Endothelial cell of umbilical vein (primary cell): ENCODE measurements at regions not wholly inside any gene's neighbourhood (a gene's known extent, or its start where the extent isn't known, plus 50 kb on each side); places are given as distances from the start of the nearest gene placed in this dataset.

ENCODE experiments used
- BruUV-seq: library from RNA; stranded (reverse); fragments of 400-500 nt; replicated peaks from 2 replicates; lab custom pipeline; 2021; lab: Mats Ljungman, UMichigan
- CTCF ChIA-PET: fragments of 300-600, 350-600 bp; sonication (Branson Sonifier 250); formaldehyde crosslinking; loops from one replicate; lab custom pipeline; 2021; ENCODE audit warnings: antibody characterized with exemption, inconsistent platforms; lab: Charles Lee
- POLR2A ChIA-PET: fragments of 300-600, 350-600 bp; sonication (Branson Sonifier 250); formaldehyde crosslinking; loops from one replicate; lab custom pipeline; 2021; ENCODE audit warnings: antibody characterized with exemption, inconsistent platforms; lab: Charles Lee
- DNase-seq: peaks from one replicate; pipeline ENCODE4 v3.0.0-alpha.2; 2011; ENCODE audit warnings: low read depth, low spot score
- FAIRE-seq: peaks from 2 replicates; lab custom pipeline; 2011; peaks lifted over from hg19 to GRCh38; lab: Jason Lieb, UNC
- H2AFZ ChIP-seq: 2 replicates; pipeline ENCODE4 v1.6.0; 2012; ENCODE audit warnings: low read depth, low read length, control low read depth, inconsistent platforms
- H3K27ac ChIP-seq: 2 replicates; pipeline ENCODE4 v1.5.1; 2011; ENCODE audit warnings: low read depth, mild to moderate bottlenecking, control low read depth, low read length, moderate library complexity; ENCODE audit not compliant: insufficient read depth
- H3K27me3 ChIP-seq, 2 experiments: 2 replicates each; pipeline versions ENCODE4 v1.6.0 to v1.6.1; 2011; ENCODE audit warnings: low read length in 2 of 2, mixed read lengths in 1 of 2; ENCODE audit not compliant: control insufficient read depth in 2 of 2, insufficient read depth in 2 of 2
- H3K36me3 ChIP-seq, 2 experiments: 2 replicates in 1 of 2; 3 replicates in 1 of 2; pipeline ENCODE4 v1.5.1; 2011; ENCODE audit warnings: low read length in 2 of 2, mild to moderate bottlenecking in 1 of 2, moderate library complexity in 1 of 2; ENCODE audit not compliant: control insufficient read depth in 2 of 2, insufficient read depth in 2 of 2; ENCODE audit errors: extremely low read depth in 1 of 2
- H3K4me1 ChIP-seq: 3 replicates; pipeline ENCODE4 v1.5.1; 2011; ENCODE audit warnings: mild to moderate bottlenecking, low read length; ENCODE audit not compliant: control insufficient read depth, insufficient read depth; ENCODE audit errors: extremely low read depth
- H3K4me2 ChIP-seq: 2 replicates; pipeline ENCODE4 v1.6.1; 2011; ENCODE audit warnings: low read length, control low read depth, mixed read lengths; ENCODE audit not compliant: insufficient read depth
- H3K4me3 ChIP-seq, 3 experiments: fragments of 200-600 bp in 1 of 3; sonication (generic), shearing (Covaris generic) in 1 of 3; replicated peaks in 1 of 3; 2 replicates each; pipeline ENCODE4 v1.5.1; 2011 to 2016; ENCODE audit warnings: control low read depth in 3 of 3, low read length in 3 of 3, mild to moderate bottlenecking in 2 of 3, inconsistent platforms in 1 of 3, low read depth in 1 of 3, moderate library complexity in 1 of 3; ENCODE audit not compliant: insufficient read depth in 1 of 3
- H3K79me2 ChIP-seq: 2 replicates; pipeline ENCODE4 v1.6.0; 2012; ENCODE audit warnings: low read length, inconsistent platforms; ENCODE audit not compliant: control insufficient read depth, insufficient read depth
- H3K9ac ChIP-seq: replicated peaks from 2 replicates; pipeline ENCODE3; 2011; ENCODE audit warnings: low read length, control low read depth; ENCODE audit not compliant: insufficient read depth; ENCODE audit errors: extremely low read depth
- H3K9me1 ChIP-seq: replicated peaks from 3 replicates; pipeline ENCODE4 v1.6.0; 2011; ENCODE audit warnings: mild to moderate bottlenecking, low read length; ENCODE audit not compliant: control insufficient read depth, insufficient read depth; ENCODE audit errors: extremely low read depth
- H3K9me3 ChIP-seq: replicated peaks from 2 replicates; pipeline ENCODE4 v1.5.1; 2012; ENCODE audit warnings: low read length, inconsistent platforms; ENCODE audit not compliant: control insufficient read depth, insufficient read depth
- H4K20me1 ChIP-seq: replicated peaks from 2 replicates; pipeline ENCODE3; 2011; ENCODE audit warnings: mild to moderate bottlenecking, low read length; ENCODE audit not compliant: control insufficient read depth, insufficient read depth; ENCODE audit errors: extremely low read depth
- FOS ChIP-seq: IDR thresholded peaks from 2 replicates; pipeline ENCODE4 v1.6.1; 2011; ENCODE audit warnings: mild to moderate bottlenecking, low read length, moderate library complexity, borderline replicate concordance; ENCODE audit not compliant: insufficient read depth
- MYC ChIP-seq: IDR thresholded peaks from one replicate; pipeline ENCODE4 v1.6.1; 2011; ENCODE audit warnings: mild to moderate bottlenecking, low read depth, low read length
- POLR2A ChIP-seq: IDR thresholded peaks from 2 replicates; pipeline ENCODE4 v1.6.1; 2012; ENCODE audit warnings: low read depth, mild to moderate bottlenecking, control low read depth, low read length
- POLR2AphosphoS5 ChIP-seq: IDR thresholded peaks from 2 replicates; pipeline ENCODE4 v1.6.1; 2012; ENCODE audit warnings: low read depth, mild to moderate bottlenecking, control low read depth, low read length, moderate library complexity; ENCODE audit not compliant: insufficient read depth
- dilution Hi-C: fragments of 300-500 bp; cut with MboI; formaldehyde crosslinking; loops from one replicate; pipeline ENCODE4 v1.15.0; 2019; ENCODE audit warnings: low sequenced_read_pairs; ENCODE audit not compliant: extremely low pct_ligation_motif_present
- intact Hi-C: fragments of 100-400 bp; cut with micrococcal nuclease; formaldehyde crosslinking; loops from one replicate; pipeline ENCODE4 v1.10.0; 2022
- TF ChIP-seq, protein P1 (sequence below), 2 donors: IDR thresholded peaks; 1 replicate in 1 of 2; 2 replicates in 1 of 2; pipeline ENCODE4 v1.5.1; 2011; ENCODE audit warnings: low read length in 2 of 2, mild to moderate bottlenecking in 2 of 2, moderate library complexity in 2 of 2, control low read depth in 1 of 2, inconsistent platforms in 1 of 2, low read depth in 1 of 2; ENCODE audit not compliant: insufficient read depth in 1 of 2; ENCODE audit errors: extremely low read depth in 1 of 2
- TF ChIP-seq, protein P2 (sequence below): IDR thresholded peaks from 2 replicates; pipeline ENCODE4 v1.6.1; 2011; ENCODE audit not compliant: insufficient read depth, insufficient read length

DNA sequence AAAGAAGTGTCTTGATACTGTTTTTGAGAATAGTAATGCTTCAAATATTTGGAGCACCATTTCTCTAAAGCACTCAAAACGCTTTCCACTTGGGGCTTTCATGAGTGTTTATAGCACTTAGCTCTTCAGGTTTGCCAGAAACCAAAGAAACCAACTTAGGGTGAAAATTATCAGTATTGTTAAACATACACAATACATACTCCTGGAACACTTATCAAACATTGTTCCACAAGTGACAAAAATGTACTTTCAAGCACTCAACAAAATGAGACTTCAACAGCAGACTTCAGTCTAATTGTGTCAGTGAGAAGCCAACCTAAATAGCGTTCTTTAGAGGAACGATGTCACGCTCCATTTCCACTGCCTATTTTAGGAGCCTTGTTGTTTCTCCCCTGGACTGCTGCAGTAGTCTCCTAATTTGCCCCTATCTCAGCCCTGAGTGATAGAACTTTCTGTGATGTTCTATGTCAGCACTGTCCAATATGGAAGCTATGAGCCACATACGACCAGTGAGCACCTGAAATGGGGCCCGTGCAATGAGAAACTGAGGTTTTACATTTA lies 461.3 kb downstream of the KIF16B start:
- no peak for FAIRE-seq
- ChIA-PET POLR2A (no interaction called here), CTCF (no interaction called here)
- H3K36me3 ChIP-seq: no peaks in the 10 kb centered on the region
- no peaks in the 10 kb centered on the region for H3K27me3 ChIP-seq
- H3K79me2 ChIP-seq: no peaks in the 10 kb centered on the region
- H3K27ac ChIP-seq: no peak overlapping the region
- BruUV-seq: no TSS peak
- H2AFZ ChIP-seq: no peak overlapping the region
- H3K9me3 ChIP-seq: no peaks in the 10 kb centered on the region
- TF ChIP-seq FOS (no peak), POLR2AphosphoS5 (no peak), POLR2A (no peak), MYC (no peak)
- TF ChIP-seq, protein P1, sequence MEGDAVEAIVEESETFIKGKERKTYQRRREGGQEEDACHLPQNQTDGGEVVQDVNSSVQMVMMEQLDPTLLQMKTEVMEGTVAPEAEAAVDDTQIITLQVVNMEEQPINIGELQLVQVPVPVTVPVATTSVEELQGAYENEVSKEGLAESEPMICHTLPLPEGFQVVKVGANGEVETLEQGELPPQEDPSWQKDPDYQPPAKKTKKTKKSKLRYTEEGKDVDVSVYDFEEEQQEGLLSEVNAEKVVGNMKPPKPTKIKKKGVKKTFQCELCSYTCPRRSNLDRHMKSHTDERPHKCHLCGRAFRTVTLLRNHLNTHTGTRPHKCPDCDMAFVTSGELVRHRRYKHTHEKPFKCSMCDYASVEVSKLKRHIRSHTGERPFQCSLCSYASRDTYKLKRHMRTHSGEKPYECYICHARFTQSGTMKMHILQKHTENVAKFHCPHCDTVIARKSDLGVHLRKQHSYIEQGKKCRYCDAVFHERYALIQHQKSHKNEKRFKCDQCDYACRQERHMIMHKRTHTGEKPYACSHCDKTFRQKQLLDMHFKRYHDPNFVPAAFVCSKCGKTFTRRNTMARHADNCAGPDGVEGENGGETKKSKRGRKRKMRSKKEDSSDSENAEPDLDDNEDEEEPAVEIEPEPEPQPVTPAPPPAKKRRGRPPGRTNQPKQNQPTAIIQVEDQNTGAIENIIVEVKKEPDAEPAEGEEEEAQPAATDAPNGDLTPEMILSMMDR (IDR thresholded peaks at IDR 0.05; ENCODE audit: extremely low read depth in 1 of 2, insufficient read depth in 1 of 2, low read depth in 1 of 2, low read length in 2 of 2): no peak
- TF ChIP-seq, protein P2, sequence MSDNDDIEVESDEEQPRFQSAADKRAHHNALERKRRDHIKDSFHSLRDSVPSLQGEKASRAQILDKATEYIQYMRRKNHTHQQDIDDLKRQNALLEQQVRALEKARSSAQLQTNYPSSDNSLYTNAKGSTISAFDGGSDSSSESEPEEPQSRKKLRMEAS: no peak
- H3K4me1 ChIP-seq: no peaks in the 10 kb centered on the region
- no peaks in the 10 kb centered on the region for H4K20me1 ChIP-seq
- dilution Hi-C loops (no loop called here), intact Hi-C loops (no loop called here)
- no peak for DNase-seq
- H3K4me2 ChIP-seq: no peak overlapping the region
- H3K9me1 ChIP-seq: no peaks in the 10 kb centered on the region
- no peak overlapping the region for H3K4me3 ChIP-seq
- no peak overlapping the region for H3K9ac ChIP-seq
